Fibroblast of lung (primary cell): ENCODE measurements at regions not wholly inside any gene's neighbourhood (a gene's known extent, or its start where the extent isn't known, plus 50 kb on each side); places are given as distances from the start of the nearest gene placed in this dataset.

ENCODE experiments used
- CTCF ChIP-seq, 2 donors: IDR thresholded peaks in 1 of 2; conservative IDR thresholded peaks in 1 of 2; 1 replicate in 1 of 2; 2 replicates in 1 of 2; pipeline ENCODE4 v1.5.1; 2011 to 2012; ENCODE audit warnings: low read length in 2 of 2, control low read depth in 1 of 2, inconsistent platforms in 1 of 2, low read depth in 1 of 2, mild to moderate bottlenecking in 1 of 2
- EZH2 ChIP-seq: IDR thresholded peaks from 2 replicates; pipeline ENCODE4 v1.5.1; 2012; ENCODE audit warnings: low read length, control low read depth, mild to moderate bottlenecking; ENCODE audit errors: missing control alignments

DNA sequence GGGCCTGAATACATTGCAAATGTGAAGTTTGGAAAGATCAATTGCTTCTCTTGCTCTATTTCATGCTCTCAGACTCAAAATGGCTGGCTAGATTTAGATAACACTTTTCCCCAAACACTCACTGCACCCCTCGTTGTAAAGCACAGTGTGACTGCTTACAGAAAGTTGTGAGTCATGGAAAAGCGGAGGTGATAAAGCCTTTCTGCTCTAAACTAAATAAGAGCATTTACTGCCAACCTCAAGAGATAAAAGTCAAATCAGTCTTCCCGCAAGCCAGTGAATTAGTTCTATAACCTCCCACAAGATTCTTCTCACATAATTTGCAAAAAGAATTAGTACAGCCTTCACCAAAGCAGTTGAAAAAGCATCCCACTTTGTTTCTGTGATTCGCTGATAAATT is 168.7 kb downstream of the WT1 start:
- TF ChIP-seq CTCF (conservative IDR thresholded peaks at IDR 0.05 in 1 of 2, IDR thresholded peaks at IDR 0.05 in 1 of 2; ENCODE audit: low read depth in 1 of 2, low read length in 2 of 2) = no peak
- TF ChIP-seq EZH2 = no peak
